Right lobe of liver (tissue), 4 donors: ENCODE measurements at regions not wholly inside any gene's neighbourhood (a gene's known extent, or its start where the extent isn't known, plus 50 kb on each side); places are given as distances from the start of the nearest gene placed in this dataset.

Source experiments
- POLR2A ChIP-seq: fragments of 450-650 bp; IDR thresholded peaks from one replicate; pipeline ENCODE4 v1.6.1; 2017; ENCODE audit warnings: antibody characterized with exemption, mild to moderate bottlenecking
- TF ChIP-seq, protein P1 (sequence below), 4 donors: fragments of 200-600 bp in 3 of 4; fragments of 450-650 bp in 1 of 4; IDR thresholded peaks; one replicate each; pipeline versions ENCODE4 v1.5.1 to v1.8.0; 2016 to 2022; ENCODE audit warnings: antibody characterized with exemption in 4 of 4, mild to moderate bottlenecking in 2 of 4
- donor health status: DM: no; HTN: no; CAD: no.
- donor health status: DM: no; HTN: no; CAD: no.
- donor health status: DM: no; HTN: yes; CAD: no.

DNA sequence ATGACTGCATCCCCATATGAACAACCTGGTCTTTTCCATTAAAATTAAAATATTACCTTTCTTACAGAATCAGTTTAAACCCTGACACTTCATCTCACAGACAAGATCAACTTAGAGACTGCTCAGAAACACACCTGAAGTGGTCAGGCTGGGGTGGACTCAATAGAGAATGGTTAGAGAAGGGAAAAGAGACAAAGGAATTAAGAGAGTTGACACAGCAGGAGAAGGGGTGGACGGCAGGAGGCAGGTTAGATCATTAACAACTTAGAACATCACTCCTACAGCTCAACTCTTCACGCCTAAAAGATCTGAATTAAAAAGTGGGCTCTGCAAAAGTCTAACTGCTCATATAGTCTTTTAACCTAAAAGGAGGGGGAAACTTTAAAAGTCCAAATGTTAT lies 157.7 kb upstream of the COL1A2 start:
- TF ChIP-seq, protein P1, sequence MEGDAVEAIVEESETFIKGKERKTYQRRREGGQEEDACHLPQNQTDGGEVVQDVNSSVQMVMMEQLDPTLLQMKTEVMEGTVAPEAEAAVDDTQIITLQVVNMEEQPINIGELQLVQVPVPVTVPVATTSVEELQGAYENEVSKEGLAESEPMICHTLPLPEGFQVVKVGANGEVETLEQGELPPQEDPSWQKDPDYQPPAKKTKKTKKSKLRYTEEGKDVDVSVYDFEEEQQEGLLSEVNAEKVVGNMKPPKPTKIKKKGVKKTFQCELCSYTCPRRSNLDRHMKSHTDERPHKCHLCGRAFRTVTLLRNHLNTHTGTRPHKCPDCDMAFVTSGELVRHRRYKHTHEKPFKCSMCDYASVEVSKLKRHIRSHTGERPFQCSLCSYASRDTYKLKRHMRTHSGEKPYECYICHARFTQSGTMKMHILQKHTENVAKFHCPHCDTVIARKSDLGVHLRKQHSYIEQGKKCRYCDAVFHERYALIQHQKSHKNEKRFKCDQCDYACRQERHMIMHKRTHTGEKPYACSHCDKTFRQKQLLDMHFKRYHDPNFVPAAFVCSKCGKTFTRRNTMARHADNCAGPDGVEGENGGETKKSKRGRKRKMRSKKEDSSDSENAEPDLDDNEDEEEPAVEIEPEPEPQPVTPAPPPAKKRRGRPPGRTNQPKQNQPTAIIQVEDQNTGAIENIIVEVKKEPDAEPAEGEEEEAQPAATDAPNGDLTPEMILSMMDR (IDR thresholded peaks at IDR 0.05), result no peak
- TF ChIP-seq POLR2A, result no peak
